Tibial nerve (tissue), 4 donors: ENCODE measurements at regions not wholly inside any gene's neighbourhood (a gene's known extent, or its start where the extent isn't known, plus 50 kb on each side); places are given as distances from the start of the nearest gene placed in this dataset.

Experiments used
- CTCF ChIP-seq, 5 experiments: fragments of 200-600 bp in 3 of 5; fragments of 450-650 bp in 2 of 5; sonication (generic) in 3 of 5; IDR thresholded peaks; one replicate each; pipeline ENCODE4 v1.5.1; 2016 to 2019; ENCODE audit warnings: antibody characterized with exemption in 5 of 5, mild to moderate bottlenecking in 3 of 5, moderate library complexity in 2 of 5
- EP300 ChIP-seq, 2 donors: sonication (generic); formaldehyde crosslinking; IDR thresholded peaks; one replicate each; pipeline ENCODE4 v1.6.1; 2017; ENCODE audit warnings: antibody characterized with exemption in 2 of 2, mild to moderate bottlenecking in 1 of 2

- no peak for TF ChIP-seq EP300 (IDR thresholded peaks at IDR 0.05)
- no peak for TF ChIP-seq CTCF (IDR thresholded peaks at IDR 0.05)
Measured at GRCh38 chr15:37691911-37692310, 242.5 kb upstream of the TMCO5A start.
